ENCODE measurements at regions not wholly inside any gene's neighbourhood (a gene's known extent, or its start where the extent isn't known, plus 50 kb on each side); places are given as distances from the start of the nearest gene placed in this dataset.

DNA sequence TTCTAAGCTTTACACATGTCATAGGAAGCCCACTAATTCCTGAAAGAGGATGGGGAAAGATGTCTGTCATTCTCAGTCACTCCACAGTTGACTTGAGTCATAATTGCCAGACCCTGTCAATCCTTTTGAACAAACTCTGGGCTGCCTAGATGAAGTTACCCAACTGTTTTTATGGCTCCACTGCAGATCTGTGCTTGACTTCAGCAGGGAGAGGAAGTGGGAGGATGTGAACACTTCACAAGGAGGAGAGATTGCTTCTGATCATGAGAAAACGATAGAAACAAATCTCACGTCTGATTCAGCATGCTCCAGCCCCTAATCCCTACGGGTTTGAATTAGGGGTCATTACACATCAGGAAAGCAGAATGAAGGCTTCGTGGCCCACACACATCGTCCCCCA is 596.6 kb upstream of the CELF2 start:
- intact Hi-C loops (cut with micrococcal nuclease) = no loop called here
- H3K4me2 ChIP-seq (ENCODE audit: low read length) = no peak overlapping the region
- TF ChIP-seq ZBTB33 (IDR thresholded peaks at IDR 0.05; ENCODE audit: extremely low read depth, insufficient replicate concordance, low read length) (no peak), JUND (IDR thresholded peaks at IDR 0.05) (no peak)
- H3K27ac ChIP-seq (ENCODE audit: low read depth, low read length) = no peak overlapping the region
- DNase-seq (ENCODE audit: low read depth, low spot score) = no peak
- no peaks in the 10 kb centered on the region for H3K36me3 ChIP-seq (ENCODE audit: control insufficient read depth in 1 of 2, insufficient read depth in 2 of 2, low read length in 2 of 2)
- ChIA-PET RAD21 (ENCODE audit: low non-redundant PET in 1 of 2, low total read pairs in 2 of 2, uncharacterized antibody in 2 of 2, unreplicated experiment in 2 of 2) (no interaction called here), POLR2A (no interaction called here), CTCF (no interaction called here)
- no peaks in the 10 kb centered on the region for H3K4me1 ChIP-seq (ENCODE audit: control insufficient read depth in 1 of 2, insufficient read depth in 2 of 2, low read length in 2 of 2)
- no TSS peak for BruUV-seq (replicated peaks)
- H3K9me2 ChIP-seq (ENCODE audit: insufficient read depth) = no peaks in the 10 kb centered on the region
- H2AFZ ChIP-seq (ENCODE audit: low read depth, low read length, poor library complexity, severe bottlenecking) = no peak overlapping the region
- H3K9ac ChIP-seq (ENCODE audit: low read length) = no peak overlapping the region
- no peaks in the 10 kb centered on the region for H4K20me1 ChIP-seq (ENCODE audit: insufficient read depth)
- peaks cover 4 to 30% of the 10 kb centered on the region in 2 experiments; a peak in 2 of 4 replicates for H3K9me3 ChIP-seq (ENCODE audit: control insufficient read depth in 1 of 2, insufficient read depth in 1 of 2, low read depth in 1 of 2, low read length in 2 of 2)
- ATAC-seq = no peak
- H3K4me3 ChIP-seq (replicated peaks in 1 of 2; ENCODE audit: low read depth in 1 of 2, low read length in 2 of 2) = no peak overlapping the region
- no peaks in the 10 kb centered on the region for H3K79me2 ChIP-seq (ENCODE audit: insufficient read depth, low read length)
- H3K27me3 ChIP-seq (ENCODE audit: insufficient read depth, low read length) = no peaks in the 10 kb centered on the region

GRCh38 chr10:10431422-10432066 is 586.1 kb upstream of the CELF2 start:
- no peaks in the 10 kb centered on the region for H3K9me2 ChIP-seq (ENCODE audit: insufficient read depth)
- no peak overlapping the region for H3K27ac ChIP-seq (ENCODE audit: low read depth, low read length)
- no TSS peak for BruUV-seq (replicated peaks)
- no peaks in the 10 kb centered on the region for H3K79me2 ChIP-seq (ENCODE audit: insufficient read depth, low read length)
- H3K4me1 ChIP-seq (ENCODE audit: control insufficient read depth in 1 of 2, insufficient read depth in 2 of 2, low read length in 2 of 2) = no peaks in the 10 kb centered on the region
- RAD21 ChIA-PET (ENCODE audit: low non-redundant PET in 1 of 2, low total read pairs in 2 of 2, uncharacterized antibody in 2 of 2, unreplicated experiment in 2 of 2) = no interaction called here
- no peaks in the 10 kb centered on the region for H3K36me3 ChIP-seq (ENCODE audit: control insufficient read depth in 1 of 2, insufficient read depth in 2 of 2, low read length in 2 of 2)
- H2AFZ ChIP-seq (ENCODE audit: low read depth, low read length, poor library complexity, severe bottlenecking) = no peak overlapping the region
- no peak for DNase-seq (ENCODE audit: low read depth, low spot score)
- no peak overlapping the region for H3K4me2 ChIP-seq (ENCODE audit: low read length)
- no peaks in the 10 kb centered on the region for H3K27me3 ChIP-seq (ENCODE audit: insufficient read depth, low read length)
- CTCF ChIA-PET = no interaction called here
- H4K20me1 ChIP-seq (ENCODE audit: insufficient read depth) = no peaks in the 10 kb centered on the region
- no peak for ATAC-seq
- no peak for TF ChIP-seq EZH2phosphoT487 (IDR thresholded peaks at IDR 0.05; ENCODE audit: borderline replicate concordance)
- TF ChIP-seq FOSL1 (IDR thresholded peaks at IDR 0.05; ENCODE audit: low read depth) = no peak
- TF ChIP-seq YY1 (IDR thresholded peaks at IDR 0.05; ENCODE audit: extremely low read depth, insufficient replicate concordance, low read depth, low read length) = no peak
- intact Hi-C loops (cut with micrococcal nuclease) = no loop called here
- POLR2A ChIA-PET = no interaction called here
- peaks cover 18 to 29% of the 10 kb centered on the region in 2 experiments; a peak in 2 of 4 replicates for H3K9me3 ChIP-seq (ENCODE audit: control insufficient read depth in 1 of 2, insufficient read depth in 1 of 2, low read depth in 1 of 2, low read length in 2 of 2)
- H3K9ac ChIP-seq (ENCODE audit: low read length) = no peak overlapping the region
- H3K4me3 ChIP-seq (replicated peaks in 1 of 2; ENCODE audit: low read depth in 1 of 2, low read length in 2 of 2) = no peak overlapping the region

Measured in HCT116 (cell line).